Dendritic cell treated with granulocyte-macrophage colony-stimulating factor and Interleukin-4, amounts not matched to agents 40 ng/mL and 50 ng/mL, for 4 days (primary cell): ENCODE measurements at regions not wholly inside any gene's neighbourhood (a gene's known extent, or its start where the extent isn't known, plus 50 kb on each side); places are given as distances from the start of the nearest gene placed in this dataset.
"Not testable (repeated sequence)": the region's sequence is repeated elsewhere in the genome, so short reads cannot be mapped to it uniquely, and the experiment has no call there.

Experiments used
- H3K27ac Mint-ChIP-seq: one replicate; pipeline ENCODE4 v1.8.0; 2022; ENCODE audit warnings: mild to moderate bottlenecking, mixed read lengths
- H3K27me3 Mint-ChIP-seq: one replicate; pipeline ENCODE4 v1.8.0; 2022; ENCODE audit warnings: mild to moderate bottlenecking, mixed read lengths
- H3K36me3 Mint-ChIP-seq: one replicate; pipeline ENCODE4 v1.8.0; 2022; ENCODE audit warnings: low read depth, mixed read lengths
- H3K4me1 Mint-ChIP-seq: one replicate; pipeline ENCODE4 v1.8.0; 2022; ENCODE audit warnings: low read depth, mixed read lengths
- H3K4me3 Mint-ChIP-seq: one replicate; pipeline ENCODE4 v1.8.0; 2022; ENCODE audit warnings: mild to moderate bottlenecking, moderate library complexity, mixed read lengths
- H3K9me3 Mint-ChIP-seq: one replicate; pipeline ENCODE4 v1.8.0; 2022; ENCODE audit warnings: mixed read lengths
- intact Hi-C: fragments of 100-400 bp; cut with micrococcal nuclease; formaldehyde crosslinking; loops from one replicate; pipeline ENCODE4 v1.15.0; 2022

DNA sequence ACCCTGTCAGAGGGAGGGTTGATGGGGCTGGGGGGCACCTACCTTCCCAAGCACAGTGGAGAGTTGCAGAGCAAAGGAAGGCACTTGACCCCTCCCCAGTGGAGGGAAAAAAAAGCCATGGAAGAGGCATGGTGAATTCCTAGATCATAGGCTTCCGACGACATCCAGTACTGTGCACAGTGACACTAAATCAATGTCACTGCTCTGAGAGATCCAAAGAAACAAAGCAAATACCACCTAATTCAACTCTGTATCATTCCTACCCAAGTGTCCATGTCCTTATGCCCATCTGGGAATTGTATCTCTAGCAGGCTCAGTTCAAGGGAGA, 344.2 kb upstream of the NCAM1 start:
- no peak overlapping the region for H3K4me3 Mint-ChIP-seq
- no peaks in the 10 kb centered on the region for H3K27me3 Mint-ChIP-seq
- H3K27ac Mint-ChIP-seq, result peak overlapping the region; percentile 86
- intact Hi-C loops, result no loop called here
- no peaks in the 10 kb centered on the region for H3K9me3 Mint-ChIP-seq
- no peaks in the 10 kb centered on the region for H3K36me3 Mint-ChIP-seq
- peaks cover 66% of the 10 kb centered on the region for H3K4me1 Mint-ChIP-seq

DNA sequence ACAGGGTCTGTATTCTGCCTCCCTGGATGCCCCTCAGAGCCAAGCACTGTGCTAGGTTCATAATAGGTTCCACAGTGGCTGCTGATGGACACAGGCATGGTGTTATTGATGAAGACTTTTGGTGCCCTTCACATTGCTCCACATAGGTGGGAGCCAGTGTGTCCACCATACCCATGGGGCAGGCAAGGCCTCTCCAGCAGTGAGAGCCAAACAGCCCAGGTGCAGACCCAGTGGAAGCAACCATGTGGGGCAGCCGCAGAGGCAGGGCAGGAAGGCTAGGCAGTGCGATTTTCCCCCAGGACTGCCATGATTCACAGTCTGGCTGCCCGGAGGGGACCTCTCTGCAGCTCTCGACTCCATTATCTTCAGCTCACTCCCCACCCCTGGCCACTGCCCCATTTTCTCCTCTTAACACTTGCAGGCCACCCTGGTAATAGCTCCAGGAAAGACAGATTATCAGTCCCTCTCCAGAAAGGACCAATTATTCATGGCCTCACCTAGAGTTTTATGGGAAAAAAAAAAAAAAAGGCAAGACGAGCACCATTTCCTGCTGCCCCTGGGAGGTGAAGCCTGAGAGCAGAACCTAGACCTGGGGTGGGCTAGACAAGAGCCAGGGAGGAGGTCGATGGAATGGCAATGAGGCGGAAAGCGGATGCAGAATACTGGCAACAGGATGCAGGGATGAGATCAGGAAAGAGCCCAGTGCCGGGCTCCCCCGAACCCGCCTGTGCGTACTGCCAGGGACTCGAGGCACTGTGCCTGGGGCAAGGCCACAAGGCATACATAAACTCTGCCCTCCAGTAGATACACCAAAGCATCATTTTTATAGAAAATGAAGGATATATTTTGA, 343.0 kb upstream of the NCAM1 start:
- Mint-ChIP-seq H3K36me3 (no peaks in the 10 kb centered on the region), H3K9me3 (no peaks in the 10 kb centered on the region), H3K4me1 (peaks cover 70% of the 10 kb centered on the region), H3K4me3 (no peak overlapping the region), H3K27me3 (no peaks in the 10 kb centered on the region), H3K27ac (peak overlapping the region; percentile 86)
- intact Hi-C loops, result no loop called here

DNA sequence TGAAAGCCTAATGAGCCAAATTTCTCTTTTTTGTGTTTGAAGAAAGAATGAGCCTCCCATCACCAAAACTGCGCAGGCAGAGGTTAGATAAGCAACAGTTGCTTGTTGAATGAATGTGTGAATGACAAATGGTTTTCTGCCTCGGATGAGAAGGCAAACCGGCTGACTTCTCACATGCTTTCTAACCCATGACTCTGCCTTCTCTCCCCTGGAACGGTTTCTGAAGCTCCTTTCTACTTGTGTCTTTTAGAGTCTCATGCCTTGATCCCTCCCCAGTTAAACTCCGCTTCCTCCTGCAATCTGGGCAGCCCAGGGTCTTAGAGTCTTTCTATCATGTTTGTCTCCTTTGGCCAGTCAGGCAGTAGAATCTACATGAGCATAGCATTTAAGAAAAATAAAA, 342.1 kb upstream of the NCAM1 start:
- H3K4me3 Mint-ChIP-seq, result no peak overlapping the region
- no peaks in the 10 kb centered on the region for H3K36me3 Mint-ChIP-seq
- no peaks in the 10 kb centered on the region for H3K27me3 Mint-ChIP-seq
- intact Hi-C loops, result no loop called here
- peaks cover 74% of the 10 kb centered on the region for H3K4me1 Mint-ChIP-seq
- H3K9me3 Mint-ChIP-seq, result no peaks in the 10 kb centered on the region
- H3K27ac Mint-ChIP-seq, result no peak overlapping the region

DNA sequence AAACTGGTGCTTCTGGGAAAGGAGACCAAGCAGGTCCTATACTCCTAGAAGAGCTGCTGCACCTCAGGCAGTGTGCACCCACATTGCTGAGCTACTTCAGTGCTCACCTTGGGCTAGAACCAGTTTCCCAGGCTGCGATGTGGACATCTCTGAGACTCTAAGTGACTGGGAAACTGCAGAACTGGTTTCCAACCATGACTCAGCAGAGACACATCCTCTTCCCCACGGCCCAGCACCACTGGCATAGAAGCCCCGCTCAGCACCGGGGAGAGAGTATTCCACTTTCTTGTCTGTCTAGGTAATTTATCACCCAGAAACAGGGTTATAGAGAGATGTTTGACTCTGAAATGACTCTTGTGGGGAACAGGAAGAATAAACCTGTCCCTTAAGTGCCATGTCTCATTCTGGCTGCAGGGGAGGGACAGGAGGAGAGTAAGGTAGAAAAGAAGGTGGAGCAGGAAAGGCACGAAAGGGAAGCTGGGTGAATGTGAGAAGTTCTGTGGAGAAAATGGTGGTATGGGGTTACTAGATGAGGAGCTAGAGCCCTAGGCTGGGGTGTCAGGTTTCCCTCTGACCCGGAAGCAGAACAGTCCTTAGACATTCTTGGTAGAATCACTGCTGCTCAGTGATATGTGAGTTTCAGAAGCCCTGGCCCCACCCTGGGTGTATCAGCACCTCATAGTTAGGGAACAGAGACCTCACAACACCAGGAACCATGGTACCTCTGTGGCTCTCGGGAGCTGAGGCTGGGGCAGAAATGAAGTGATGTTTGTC, 340.4 kb upstream of the NCAM1 start:
- Mint-ChIP-seq H3K27me3 (no peaks in the 10 kb centered on the region), H3K27ac (peak overlapping the region; percentile 55), H3K4me1 (peaks cover 59% of the 10 kb centered on the region), H3K9me3 (no peaks in the 10 kb centered on the region), H3K36me3 (no peaks in the 10 kb centered on the region), H3K4me3 (no peak overlapping the region)
- intact Hi-C loops, result no loop called here

DNA sequence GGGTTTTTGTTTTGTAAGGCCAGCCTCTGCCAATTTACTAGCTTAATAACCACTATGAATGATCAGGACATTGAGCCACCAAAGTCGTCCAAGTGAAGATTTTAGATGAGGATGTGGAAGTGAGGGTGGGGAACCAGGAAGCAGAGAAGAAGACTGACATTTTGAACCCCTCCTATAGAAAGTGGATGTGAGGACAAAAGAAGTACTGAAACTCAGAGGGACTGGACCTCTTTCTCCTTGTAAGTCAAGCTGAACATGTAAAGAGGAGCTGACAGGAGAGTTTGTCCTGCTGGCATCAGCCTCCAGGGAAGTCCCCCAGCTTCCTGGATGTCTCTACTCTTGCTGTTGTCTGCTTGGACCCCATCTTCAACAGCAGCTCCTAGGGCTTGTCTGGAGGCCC, 338.2 kb upstream of the NCAM1 start:
- Mint-ChIP-seq H3K36me3 (no peaks in the 10 kb centered on the region), H3K27ac (peak overlapping the region; percentile 48), H3K4me1 (peaks cover 41% of the 10 kb centered on the region), H3K9me3 (no peaks in the 10 kb centered on the region), H3K27me3 (peaks cover 3% of the 10 kb centered on the region), H3K4me3 (no peak overlapping the region)
- intact Hi-C loops, result no loop called here

DNA sequence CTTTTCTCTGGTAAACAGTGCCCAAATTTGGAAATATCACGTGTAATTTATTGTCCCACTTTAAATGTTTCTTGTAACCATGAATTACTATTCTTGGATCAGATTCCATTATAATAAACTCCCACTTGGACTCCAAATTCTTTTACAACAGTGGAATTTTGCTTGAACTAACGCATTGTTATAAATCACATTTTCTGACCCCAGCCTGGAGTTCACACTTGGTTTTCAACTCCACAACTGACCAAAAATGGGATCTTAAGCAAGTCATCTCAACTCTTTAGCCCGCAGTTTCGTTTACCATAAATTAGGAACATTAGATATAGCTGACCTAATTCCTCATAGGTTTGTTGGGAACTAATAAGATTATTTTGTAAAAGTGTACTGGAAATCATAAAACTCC, 336.8 kb upstream of the NCAM1 start:
- Mint-ChIP-seq H3K27ac (peak overlapping the region; percentile 31), H3K4me1 (peaks cover 42% of the 10 kb centered on the region), H3K27me3 (peaks cover 5% of the 10 kb centered on the region), H3K9me3 (no peaks in the 10 kb centered on the region), H3K4me3 (no peak overlapping the region), H3K36me3 (no peaks in the 10 kb centered on the region)
- intact Hi-C loops, result no loop called here

DNA sequence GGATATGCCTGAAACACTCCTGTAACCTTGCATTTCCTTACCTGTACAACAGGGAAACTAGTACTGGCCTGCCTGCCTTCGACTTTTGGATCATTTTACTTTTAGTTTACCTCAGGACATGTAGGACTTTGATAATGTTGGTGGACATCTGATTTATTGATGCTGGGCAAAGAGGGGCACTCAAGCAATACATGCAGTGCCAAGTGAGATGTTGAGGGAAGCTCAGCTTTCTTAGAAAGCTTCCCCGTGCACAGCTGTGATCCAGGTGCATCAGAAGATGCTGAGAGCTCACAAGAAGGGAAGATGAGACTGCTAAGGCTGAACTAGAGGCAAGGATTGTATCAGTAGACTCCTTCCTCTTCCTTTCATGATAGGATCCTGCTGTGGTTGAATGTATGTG, 336.2 kb upstream of the NCAM1 start:
- peaks cover 47% of the 10 kb centered on the region for H3K4me1 Mint-ChIP-seq
- H3K4me3 Mint-ChIP-seq, intact Hi-C loops, H3K36me3 Mint-ChIP-seq, H3K27ac Mint-ChIP-seq, H3K27me3 Mint-ChIP-seq, H3K9me3 Mint-ChIP-seq: not testable (repeated sequence)

DNA sequence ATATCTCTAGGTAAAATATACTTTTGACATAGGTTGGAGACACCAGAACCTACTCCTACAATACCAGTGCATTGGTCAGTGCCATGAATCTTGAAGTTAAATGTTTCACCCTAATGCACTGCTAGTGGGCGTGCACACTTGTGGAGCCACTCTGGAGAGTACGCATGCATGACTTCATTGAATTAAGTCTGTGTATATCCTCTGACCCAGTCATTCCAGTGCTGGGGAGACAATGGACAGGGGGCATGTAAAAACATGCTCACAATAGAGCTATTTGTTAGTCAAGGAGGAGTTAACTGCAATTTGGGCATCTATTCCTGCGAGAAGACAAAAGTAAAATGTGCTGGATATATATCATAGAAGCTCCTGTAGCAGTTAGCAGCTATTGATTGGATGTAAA, 335.4 kb upstream of the NCAM1 start:
- no peak overlapping the region for H3K4me3 Mint-ChIP-seq
- H3K4me1 Mint-ChIP-seq, result peaks cover 49% of the 10 kb centered on the region

DNA sequence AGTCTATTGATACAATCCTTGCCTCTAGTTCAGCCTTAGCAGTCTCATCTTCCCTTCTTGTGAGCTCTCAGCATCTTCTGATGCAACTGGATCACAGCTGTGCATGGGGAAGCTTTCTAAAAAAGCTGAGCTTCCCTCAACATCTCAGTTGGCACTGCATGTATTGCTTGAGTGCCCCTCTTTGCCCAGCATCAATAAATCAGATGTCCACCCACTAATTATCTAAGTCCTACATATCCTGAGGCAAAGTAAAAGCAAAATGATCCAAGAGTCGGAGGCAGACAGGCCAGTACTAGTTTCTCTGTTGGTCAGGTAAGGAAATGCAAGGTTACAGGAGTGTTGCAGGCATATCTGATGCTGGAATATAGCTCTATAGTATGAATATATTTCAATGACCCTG, 334.5 kb upstream of the NCAM1 start:
- no peaks in the 10 kb centered on the region for H3K9me3 Mint-ChIP-seq
- H3K4me1 Mint-ChIP-seq, result peaks cover 49% of the 10 kb centered on the region
- no peak overlapping the region for H3K27ac Mint-ChIP-seq
- intact Hi-C loops, result no loop called here
- H3K36me3 Mint-ChIP-seq, result no peaks in the 10 kb centered on the region
- H3K4me3 Mint-ChIP-seq, result no peak overlapping the region
- H3K27me3 Mint-ChIP-seq, result peaks cover 7% of the 10 kb centered on the region

More for the DNA sequence above, 335.4 kb upstream of the NCAM1 start:
- intact Hi-C loops, result no loop called here
- Mint-ChIP-seq H3K27me3 (peaks cover 7% of the 10 kb centered on the region), H3K27ac (no peak overlapping the region), H3K36me3 (no peaks in the 10 kb centered on the region), H3K9me3 (no peaks in the 10 kb centered on the region)

DNA sequence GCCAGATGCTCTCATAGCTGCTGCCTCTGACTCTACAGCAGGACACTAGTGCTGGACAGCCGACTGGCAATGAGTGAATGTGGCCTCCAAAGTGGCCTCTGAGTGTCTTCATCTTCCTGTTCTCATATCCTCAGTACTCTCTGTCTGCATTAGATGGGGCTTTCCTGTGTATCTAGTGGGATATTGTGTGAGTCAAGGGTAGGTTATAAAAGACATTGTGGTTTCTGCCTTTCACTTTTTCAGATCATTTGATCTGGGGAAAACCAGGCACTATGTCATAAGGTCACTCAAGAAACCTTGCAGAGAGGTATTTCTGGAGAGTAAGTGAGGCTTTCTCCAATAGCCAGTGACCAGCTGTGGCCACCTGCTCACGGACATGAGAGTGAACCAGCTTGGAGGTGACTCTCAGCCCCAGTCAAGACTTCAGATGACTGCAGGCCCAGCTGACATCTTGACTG, 333.6 kb upstream of the NCAM1 start:
- H3K9me3 Mint-ChIP-seq, result no peaks in the 10 kb centered on the region
- no peak overlapping the region for H3K4me3 Mint-ChIP-seq
- intact Hi-C loops, result no loop called here
- H3K4me1 Mint-ChIP-seq, result peaks cover 49% of the 10 kb centered on the region
- no peaks in the 10 kb centered on the region for H3K36me3 Mint-ChIP-seq
- no peak overlapping the region for H3K27ac Mint-ChIP-seq
- peaks cover 8% of the 10 kb centered on the region for H3K27me3 Mint-ChIP-seq

DNA sequence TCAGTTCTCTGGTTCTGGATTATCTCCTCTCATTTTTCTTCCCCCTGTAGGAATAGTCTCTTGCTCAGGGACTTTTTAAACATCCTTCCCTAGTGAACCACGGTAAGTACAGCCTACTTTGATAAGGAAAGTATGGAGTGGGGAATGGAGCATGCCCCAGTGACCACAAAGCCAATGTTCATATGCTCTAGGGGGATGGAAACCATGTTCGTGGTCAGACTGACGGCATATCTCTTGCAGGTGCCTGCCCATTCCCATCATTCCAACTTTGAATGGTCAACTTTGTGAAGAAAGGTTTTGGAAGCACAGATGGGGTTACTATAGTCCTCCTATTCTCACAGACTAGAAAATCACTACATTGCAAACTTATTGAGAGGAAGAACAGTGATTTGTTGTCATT, 332.5 kb upstream of the NCAM1 start:
- intact Hi-C loops, result no loop called here
- Mint-ChIP-seq H3K36me3 (no peaks in the 10 kb centered on the region), H3K27ac (no peak overlapping the region), H3K4me1 (peaks cover 45% of the 10 kb centered on the region), H3K4me3 (no peak overlapping the region), H3K9me3 (no peaks in the 10 kb centered on the region), H3K27me3 (peaks cover 11% of the 10 kb centered on the region)

DNA sequence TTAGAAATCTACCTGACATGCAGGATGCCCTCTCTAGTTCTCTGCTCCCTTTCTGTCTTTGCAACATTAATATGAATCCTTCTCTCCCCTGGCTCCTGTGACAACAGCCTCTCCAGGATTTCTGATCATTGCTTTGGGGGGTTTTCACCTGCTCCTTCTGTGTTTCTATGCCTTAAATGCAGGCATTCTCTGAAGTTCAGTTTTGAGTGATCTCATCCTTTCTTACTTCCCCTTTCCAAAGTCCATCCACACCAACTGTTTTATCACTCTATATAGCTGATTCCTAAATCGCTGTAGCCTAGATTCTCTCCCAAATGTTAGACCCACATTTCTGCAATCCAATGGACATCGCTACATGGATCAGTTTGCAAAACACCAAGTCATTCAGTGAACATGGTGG, 330.7 kb upstream of the NCAM1 start:
- intact Hi-C loops, result no loop called here
- H3K36me3 Mint-ChIP-seq, result no peaks in the 10 kb centered on the region
- H3K9me3 Mint-ChIP-seq, result no peaks in the 10 kb centered on the region
- H3K27me3 Mint-ChIP-seq, result peaks cover 18% of the 10 kb centered on the region
- H3K4me1 Mint-ChIP-seq, result peaks cover 39% of the 10 kb centered on the region
- no peak overlapping the region for H3K4me3 Mint-ChIP-seq
- peak overlapping the region; percentile 5 for H3K27ac Mint-ChIP-seq

DNA sequence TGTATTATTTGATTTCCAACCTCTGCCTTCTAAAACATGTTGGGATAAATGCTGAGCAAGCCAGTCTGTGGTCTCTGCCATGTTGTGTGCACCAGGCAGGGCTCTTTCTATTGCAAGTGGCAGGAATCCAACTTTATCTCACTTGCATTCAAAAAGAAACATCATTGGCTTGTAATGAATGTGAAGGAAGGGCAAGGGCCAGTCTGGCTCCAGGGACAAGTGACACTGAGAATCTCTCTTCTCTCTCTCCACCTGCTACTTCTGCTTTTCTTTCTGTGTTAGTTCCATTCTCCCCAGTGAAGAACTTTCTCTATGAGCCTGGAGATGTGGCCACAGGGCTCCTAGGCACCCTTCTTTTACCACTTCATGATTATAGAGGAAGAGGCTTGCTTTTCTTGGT, 329.9 kb upstream of the NCAM1 start:
- Mint-ChIP-seq H3K4me1 (peaks cover 39% of the 10 kb centered on the region), H3K4me3 (no peak overlapping the region), H3K27ac (no peak overlapping the region), H3K27me3 (peaks cover 18% of the 10 kb centered on the region), H3K9me3 (no peaks in the 10 kb centered on the region), H3K36me3 (no peaks in the 10 kb centered on the region)
- intact Hi-C loops, result no loop called here

DNA sequence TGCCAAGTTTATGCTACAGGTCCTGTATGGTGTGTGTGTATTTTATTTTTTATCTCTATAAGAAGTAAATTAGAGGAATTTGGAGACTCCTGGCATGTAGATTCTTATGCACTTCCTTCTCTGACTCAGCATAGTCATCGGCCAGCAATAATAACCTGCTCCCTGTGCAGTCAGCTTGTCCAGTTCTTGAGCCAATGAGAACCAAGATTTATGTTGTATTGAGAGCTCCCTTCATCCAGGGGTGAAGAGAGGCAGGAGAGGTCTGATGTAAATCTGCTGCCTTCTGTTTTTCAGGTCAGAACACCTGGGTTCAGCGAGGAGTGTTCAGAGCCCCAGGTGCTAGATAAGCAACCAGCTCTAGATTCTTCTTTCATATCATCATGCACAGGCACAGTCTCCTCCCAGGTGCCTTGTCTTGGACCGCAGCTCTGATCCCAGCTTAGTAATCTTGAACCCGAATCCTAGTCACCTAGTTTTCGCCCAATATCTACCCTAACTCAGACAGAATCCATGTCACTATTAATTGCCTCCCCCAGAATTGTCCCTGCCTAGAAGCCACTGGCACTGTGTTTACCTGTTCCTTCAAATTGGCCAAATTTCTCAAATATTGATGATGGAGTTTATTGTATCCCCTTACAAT, 328.2 kb upstream of the NCAM1 start:
- peaks cover 25% of the 10 kb centered on the region for H3K27me3 Mint-ChIP-seq
- no peaks in the 10 kb centered on the region for H3K9me3 Mint-ChIP-seq
- intact Hi-C loops, result no loop called here
- H3K4me1 Mint-ChIP-seq, result peaks cover 39% of the 10 kb centered on the region
- H3K27ac Mint-ChIP-seq, result no peak overlapping the region
- H3K4me3 Mint-ChIP-seq, result no peak overlapping the region
- no peaks in the 10 kb centered on the region for H3K36me3 Mint-ChIP-seq
